ENCODE measurements at regions not wholly inside any gene's neighbourhood (a gene's known extent, or its start where the extent isn't known, plus 50 kb on each side); places are given as distances from the start of the nearest gene placed in this dataset.

DNA sequence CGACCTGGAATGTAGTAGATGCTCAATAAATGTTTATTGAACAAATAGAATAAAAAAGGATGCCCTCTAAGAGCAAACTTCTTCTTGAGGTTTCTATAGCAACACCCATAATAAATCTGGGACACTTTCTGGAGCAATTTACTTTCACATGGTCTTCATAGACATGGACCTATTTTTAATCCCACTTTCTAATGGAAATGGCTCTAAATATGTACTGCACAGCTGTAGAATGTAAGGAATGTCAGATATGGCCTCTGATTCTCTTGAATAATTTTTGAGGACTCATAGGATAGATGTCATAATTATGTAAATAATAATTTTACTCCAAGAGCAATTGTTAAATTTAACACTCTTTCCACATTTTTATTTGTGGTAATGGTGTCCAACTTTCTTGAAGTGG, 133.5 kb upstream of the DAAM1 start:
- no peak for TF ChIP-seq JUN (IDR thresholded peaks at IDR 0.05; ENCODE audit: borderline replicate concordance, insufficient read depth, insufficient read length, low read depth)
- no peak for TF ChIP-seq MYC (IDR thresholded peaks at IDR 0.05; ENCODE audit: low read depth, low read length)
- no peak for TF ChIP-seq FOS (IDR thresholded peaks at IDR 0.05; ENCODE audit: borderline replicate concordance, insufficient read depth, low read length)
- no peak for TF ChIP-seq CTCF (IDR thresholded peaks at IDR 0.05; ENCODE audit: extremely low read depth in 1 of 2, insufficient read depth in 1 of 2, low read depth in 1 of 2, low read length in 2 of 2)
- no peak for TF ChIP-seq POLR2AphosphoS5 (IDR thresholded peaks at IDR 0.05; ENCODE audit: insufficient read depth, low read depth, low read length)
- no peak for TF ChIP-seq EZH2 (IDR thresholded peaks at IDR 0.05; ENCODE audit: borderline replicate concordance, low read depth, low read length, severe bottlenecking)
- TF ChIP-seq, protein P1, sequence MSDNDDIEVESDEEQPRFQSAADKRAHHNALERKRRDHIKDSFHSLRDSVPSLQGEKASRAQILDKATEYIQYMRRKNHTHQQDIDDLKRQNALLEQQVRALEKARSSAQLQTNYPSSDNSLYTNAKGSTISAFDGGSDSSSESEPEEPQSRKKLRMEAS (IDR thresholded peaks at IDR 0.05; ENCODE audit: insufficient read depth, insufficient read length): no peak
- no peak for TF ChIP-seq GATA2 (IDR thresholded peaks at IDR 0.05; ENCODE audit: insufficient read depth, insufficient read length, low read depth, low read length)
- no peak for TF ChIP-seq POLR2A (IDR thresholded peaks at IDR 0.05; ENCODE audit: low read depth, low read length)
- ChIA-PET POLR2A (no interaction called here), CTCF (interaction anchor here (0.6 to 1.5 kb wide), 17 partner anchors 8 to 947 kb away, joined by 3 to 60 read pairs (median 4); partner anchors contain the start of genes DACT1, KIAA0586 and TIMM9)
- no peak for DNase-seq (ENCODE audit: low read depth, low spot score)
- intact Hi-C loops (cut with micrococcal nuclease): no loop called here
- Histone ChIP-seq H3K4me2 (ENCODE audit: insufficient read depth, low read length) (no peak overlapping the region), H4K20me1 (replicated peaks; ENCODE audit: control insufficient read depth, extremely low read depth, insufficient read depth, low read length) (no peaks in the 10 kb centered on the region), H3K36me3 (ENCODE audit: control insufficient read depth in 2 of 2, extremely low read depth in 1 of 2, insufficient read depth in 2 of 2, low read length in 2 of 2) (no peaks in the 10 kb centered on the region), H3K79me2 (ENCODE audit: control insufficient read depth, insufficient read depth, low read length) (no peaks in the 10 kb centered on the region), H2AFZ (ENCODE audit: low read depth, low read length) (no peak overlapping the region), H3K9me1 (replicated peaks; ENCODE audit: control insufficient read depth, extremely low read depth, insufficient read depth, low read length) (no peaks in the 10 kb centered on the region), H3K4me1 (ENCODE audit: control insufficient read depth, extremely low read depth, insufficient read depth, low read length) (no peaks in the 10 kb centered on the region), H3K4me3 (replicated peaks in 1 of 3; ENCODE audit: insufficient read depth in 1 of 3, low read depth in 1 of 3, low read length in 3 of 3) (no peak overlapping the region), H3K27me3 (ENCODE audit: control insufficient read depth in 2 of 2, insufficient read depth in 2 of 2, low read length in 2 of 2) (peaks cover 2 to 5% of the 10 kb centered on the region in 2 experiments), H3K9ac (replicated peaks; ENCODE audit: extremely low read depth, insufficient read depth, low read length) (no peak overlapping the region), H3K27ac (ENCODE audit: insufficient read depth, low read depth, low read length) (no peak overlapping the region), H3K9me3 (replicated peaks; ENCODE audit: control insufficient read depth, insufficient read depth, low read length) (no peaks in the 10 kb centered on the region)
- no peak for FAIRE-seq
- dilution Hi-C loops (cut with MboI; ENCODE audit: extremely low pct_ligation_motif_present, low sequenced_read_pairs): no loop called here
- BruUV-seq (replicated peaks): no TSS peak
